GM19452 (cell line): ENCODE measurements at regions not wholly inside any gene's neighbourhood (a gene's known extent, or its start where the extent isn't known, plus 50 kb on each side); places are given as distances from the start of the nearest gene placed in this dataset.

Experiments
- ATAC-seq: cut with Tn5 transposase; IDR thresholded peaks from one replicate; pipeline ENCODE4 v1.9.1; 2021; ENCODE audit not compliant: unreplicated experiment

DNA sequence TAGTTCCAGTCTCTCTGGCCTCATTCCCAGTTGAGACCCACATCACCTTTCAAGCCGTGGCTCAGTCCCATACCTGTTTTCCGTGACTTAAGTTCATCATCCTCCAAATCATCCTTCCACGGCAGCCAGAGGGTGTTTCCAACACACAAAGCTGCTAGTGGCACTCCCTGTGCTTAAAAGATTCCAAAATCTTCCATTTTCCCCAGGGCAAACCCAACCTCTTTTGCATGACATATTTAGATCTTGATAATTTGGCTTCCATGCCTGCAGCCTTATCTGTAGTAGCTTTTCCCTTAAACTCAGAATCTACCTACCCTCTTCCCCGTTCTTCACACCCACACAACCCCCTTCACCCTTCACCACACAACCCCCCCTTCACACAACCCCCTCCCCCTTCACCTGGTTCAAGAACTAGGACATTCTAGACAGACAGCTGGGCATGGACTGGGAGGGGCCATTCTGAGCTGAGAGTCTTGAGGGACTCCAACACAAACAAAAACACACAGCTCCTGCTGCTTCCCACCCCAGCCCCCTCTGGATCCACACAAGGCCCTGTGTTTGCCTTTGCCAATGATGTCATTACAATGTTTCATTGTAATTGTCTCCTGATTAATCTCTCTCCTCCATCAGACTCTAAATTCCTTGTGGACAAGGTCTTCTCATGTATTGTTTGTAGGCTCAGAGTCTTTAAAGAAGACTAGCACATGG, 268.2 kb downstream of the SH3GL2 start:
- ATAC-seq: no peak

DNA sequence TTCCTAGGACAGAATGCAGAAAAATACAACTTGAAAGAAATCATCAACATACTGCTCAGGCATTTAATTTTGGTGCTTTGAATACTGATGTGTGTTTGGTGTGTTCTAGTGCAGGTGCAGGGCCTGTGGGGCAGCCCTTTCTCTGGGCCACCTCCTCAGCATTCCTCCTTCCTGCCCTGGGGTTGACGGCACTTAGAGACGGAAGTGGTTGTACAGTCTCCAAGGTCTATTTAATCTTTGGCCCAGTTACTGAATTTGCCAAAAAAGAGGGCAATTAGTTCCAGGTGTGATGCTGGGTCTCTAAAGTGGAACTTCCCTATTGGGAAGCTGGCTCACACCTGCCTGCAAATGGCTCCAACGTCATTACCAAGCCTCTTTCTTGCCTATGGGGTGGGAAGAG, 269.0 kb downstream of the SH3GL2 start:
- ATAC-seq: no peak

DNA sequence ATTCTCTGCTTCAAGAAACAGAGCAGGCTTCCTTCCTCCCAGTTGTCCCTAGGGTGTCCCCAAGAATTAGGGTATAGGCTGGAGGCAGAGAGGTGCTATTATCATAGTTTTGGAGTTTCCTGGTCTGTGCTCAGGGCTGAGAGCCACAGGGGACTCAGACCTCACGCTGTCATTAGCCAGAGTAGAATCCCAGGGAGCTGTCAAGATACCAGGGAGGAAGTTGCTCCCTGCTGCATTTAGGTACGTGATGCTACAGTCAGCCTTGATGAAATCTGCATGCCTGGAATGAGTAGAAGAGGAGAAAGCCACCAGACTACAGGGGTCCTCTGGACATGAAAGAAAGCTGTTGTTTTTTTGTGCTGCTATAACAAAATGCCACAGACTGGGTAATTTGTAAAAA, 273.2 kb downstream of the SH3GL2 start:
- no peak for ATAC-seq

DNA sequence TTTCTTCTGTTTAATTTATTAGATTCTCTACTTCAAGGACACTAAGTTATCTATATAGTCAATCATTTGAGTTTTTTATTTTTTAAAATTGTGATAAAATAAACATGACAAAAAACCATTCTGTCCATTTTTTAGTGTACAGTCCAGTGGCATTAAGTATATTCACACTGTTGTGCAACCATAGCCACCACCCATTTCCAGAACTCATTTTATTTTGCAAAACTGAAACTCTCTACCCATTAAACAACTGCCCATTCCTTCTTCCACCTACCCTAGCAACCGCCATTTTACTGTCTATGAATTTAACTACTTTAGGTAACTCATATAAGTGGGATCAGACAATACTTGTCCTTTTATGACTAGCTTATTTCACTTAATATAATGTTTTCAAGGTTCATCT, 275.6 kb downstream of the SH3GL2 start:
- no peak for ATAC-seq

DNA sequence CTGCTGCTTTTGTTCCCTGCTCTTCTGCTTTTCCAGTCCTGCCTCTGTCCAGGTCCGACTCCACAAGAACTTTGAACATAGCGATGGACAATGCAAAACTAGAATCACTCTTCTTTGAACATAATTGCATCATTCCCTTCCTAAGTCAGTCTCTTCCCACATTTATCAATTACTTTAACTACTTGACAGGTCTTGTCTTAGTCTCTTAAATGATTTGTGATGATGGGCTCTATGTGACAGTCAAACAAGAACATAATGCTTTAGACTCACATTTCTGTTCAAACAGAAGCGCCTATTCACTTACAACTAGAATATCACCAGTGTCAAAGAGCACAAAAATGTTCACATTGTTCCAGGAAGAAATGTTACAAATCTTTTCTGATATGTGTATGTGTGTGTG, 278.1 kb downstream of the SH3GL2 start:
- ATAC-seq: no peak

DNA sequence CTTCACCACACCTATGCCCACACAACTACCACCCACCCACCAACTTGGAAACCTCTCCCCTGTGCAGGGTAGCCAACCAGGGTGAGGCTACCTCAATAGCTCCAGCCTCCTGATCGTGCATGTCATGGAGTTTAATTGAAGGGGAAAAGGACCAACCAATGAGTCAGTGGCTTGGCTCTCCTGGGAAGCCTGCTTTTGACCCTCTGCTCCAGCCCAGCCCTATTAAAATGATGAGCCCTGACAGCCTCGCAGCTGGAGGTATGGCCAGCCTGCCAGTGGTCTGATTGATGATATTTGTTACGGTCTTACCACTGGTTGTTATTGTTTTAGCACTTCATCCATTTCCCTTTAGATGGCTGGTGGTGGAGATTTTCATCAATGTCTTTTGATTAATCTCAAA, 280.4 kb downstream of the SH3GL2 start:
- no peak for ATAC-seq

DNA sequence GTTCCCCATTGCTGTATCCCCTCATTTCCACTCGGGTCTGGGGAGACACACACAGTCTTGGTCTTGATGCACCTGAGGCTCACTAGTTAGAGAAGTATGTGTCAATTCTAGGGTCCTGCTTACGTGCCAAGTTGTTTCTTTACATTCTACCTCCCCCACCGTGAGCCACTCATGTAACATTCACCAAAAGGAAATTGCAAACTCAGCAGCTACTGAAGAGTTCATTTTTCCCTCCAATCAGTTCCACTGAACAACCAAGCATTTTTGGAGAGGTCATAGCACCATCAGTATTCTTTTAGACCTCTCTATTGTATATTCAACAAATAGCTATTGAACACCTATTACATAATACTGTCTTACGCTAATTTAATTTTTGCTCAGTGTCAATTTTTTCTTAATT, 281.1 kb downstream of the SH3GL2 start:
- ATAC-seq: no peak

DNA sequence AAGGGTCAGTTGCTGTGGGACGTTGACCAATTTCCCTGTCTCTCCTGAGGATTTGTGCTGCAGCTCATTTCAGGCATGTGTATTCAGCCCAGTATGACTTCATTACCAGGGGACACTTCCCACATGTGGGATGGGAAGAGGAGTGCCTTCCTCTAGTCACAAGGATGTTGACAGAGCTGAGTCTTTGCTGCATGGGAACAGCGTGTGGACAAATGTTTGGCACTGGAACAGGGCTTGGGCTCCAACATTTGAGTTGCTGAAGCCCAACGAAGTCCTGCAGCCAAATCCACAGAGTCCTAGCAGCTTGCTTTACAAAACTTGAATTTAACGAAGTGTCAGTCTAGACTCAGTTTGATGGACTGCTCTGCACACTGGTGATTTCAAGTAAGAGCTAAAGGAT, 283.2 kb downstream of the SH3GL2 start:
- no peak for ATAC-seq

DNA sequence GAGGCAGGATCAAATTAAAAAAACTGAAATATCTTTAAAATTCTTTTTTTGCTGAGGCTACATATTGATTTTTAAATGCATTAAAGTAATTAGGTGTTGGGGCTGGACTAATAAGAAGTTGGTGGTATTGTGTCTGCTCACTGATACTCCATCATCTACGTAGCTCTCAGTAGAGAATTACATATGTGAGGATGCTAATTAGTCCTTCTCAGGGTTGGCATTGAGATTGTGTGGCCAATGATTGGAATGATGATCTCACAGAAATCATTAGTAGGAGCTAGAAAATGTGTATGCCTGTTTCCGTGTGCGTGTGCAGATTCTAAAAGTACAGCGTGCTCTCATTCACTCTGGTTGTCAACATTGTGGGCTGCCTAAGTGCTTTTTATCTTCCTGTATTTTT, 283.8 kb downstream of the SH3GL2 start:
- no peak for ATAC-seq

DNA sequence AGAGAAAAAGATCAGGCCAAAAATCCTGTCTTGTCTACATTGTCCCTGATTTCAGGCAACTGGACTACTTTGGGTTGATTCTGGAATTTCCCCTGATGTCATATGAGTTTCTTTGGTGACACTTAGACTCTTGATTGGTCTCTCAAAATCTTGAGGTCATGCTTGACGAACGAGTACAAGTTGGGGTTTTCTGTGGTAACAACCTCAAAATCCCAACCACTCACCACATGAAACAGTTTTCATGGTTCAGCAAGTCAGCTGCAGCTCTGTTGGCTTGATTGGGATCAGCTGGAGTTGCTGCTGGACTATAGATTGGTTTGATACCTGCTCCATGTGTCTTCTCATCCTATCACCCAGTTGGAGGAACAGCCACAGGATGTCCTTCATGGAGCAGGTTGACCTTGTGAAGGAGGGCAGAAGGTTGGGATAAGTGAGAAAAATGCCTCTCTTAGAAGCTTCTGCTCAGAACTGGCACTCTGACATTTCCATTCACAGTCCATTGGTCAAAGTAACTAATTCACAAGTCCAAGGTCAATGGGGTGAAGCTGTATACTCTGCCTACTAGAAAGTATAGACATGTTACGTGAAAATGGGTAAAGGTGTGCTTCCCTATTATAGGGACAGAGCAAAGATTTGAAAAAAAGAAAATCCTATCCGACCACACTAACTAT, 284.5 kb downstream of the SH3GL2 start:
- peak; percentile 93 for ATAC-seq

DNA sequence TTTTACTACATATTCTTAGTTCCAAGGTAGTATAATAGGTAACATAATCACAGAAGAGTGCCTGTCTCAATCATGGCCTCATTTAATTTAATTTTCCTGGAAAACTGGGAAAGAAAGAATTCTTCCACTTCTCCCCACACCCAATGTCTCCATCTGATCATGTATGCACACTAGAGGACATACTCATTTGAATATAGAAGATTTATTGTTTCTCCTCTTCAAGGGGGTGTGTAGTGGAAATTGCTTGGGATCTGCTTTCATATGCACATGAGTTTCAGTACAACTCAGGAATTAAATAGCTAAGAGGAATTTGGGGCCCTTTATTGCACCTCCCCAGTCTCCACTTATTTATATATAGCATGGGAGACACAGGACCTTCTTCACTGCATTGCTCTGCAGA, 285.1 kb downstream of the SH3GL2 start:
- no peak for ATAC-seq

DNA sequence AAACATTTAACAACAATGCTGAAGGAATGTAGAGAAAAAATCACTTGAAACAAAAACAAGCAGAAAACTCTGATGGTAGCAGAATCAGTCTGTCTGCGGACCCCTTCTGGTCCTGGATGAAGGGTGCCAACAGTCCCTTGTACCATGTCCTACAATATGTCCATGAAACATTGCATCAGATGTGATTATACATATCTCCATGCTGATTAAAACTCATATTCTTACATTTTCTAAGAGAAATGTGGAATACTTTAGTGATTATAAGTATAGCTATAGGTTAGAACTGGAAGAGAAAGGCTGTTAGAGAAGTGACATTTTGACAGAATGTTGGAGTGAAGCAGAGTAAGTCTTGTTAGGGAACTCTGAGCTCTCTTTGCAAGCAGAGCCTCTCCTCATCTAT, 286.1 kb downstream of the SH3GL2 start:
- ATAC-seq: no peak

DNA sequence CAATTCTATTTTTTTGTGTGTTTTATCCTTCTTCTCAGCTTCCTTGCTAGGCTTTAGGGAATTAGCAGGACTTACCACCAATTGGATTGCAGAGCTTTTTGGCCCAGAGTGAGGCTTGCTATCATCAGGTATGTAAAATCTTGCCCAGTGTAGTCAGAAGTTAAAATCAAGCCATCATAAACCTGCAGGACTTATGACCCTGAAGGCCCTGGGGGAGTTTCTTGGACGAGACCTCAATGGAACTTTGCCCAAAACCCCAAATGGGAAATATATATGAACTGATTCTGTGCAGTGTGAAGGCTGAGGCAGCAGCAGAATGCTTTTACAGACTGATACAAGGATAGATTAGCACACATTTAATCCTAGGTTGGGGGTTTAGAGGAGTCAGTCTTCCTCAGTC, 287.0 kb downstream of the SH3GL2 start:
- ATAC-seq: no peak

DNA sequence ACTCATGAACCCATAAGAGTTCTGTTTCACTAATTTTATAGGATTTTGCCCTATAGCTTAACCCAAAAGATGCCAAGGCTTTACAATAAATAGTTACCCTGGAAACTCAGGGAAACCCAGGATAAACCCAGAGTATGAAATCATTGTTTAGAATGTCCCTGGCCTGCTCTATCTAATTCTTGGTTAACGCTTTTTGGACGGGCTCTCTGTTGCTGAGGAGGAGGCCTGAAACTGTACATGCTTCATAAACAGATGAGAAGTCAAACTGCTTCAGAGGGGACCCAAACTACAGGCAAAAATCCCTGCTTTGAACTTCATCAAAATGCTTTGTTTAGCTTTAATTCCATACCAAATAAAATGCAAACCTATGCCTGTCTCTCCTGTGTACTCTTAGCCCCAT, 291.9 kb downstream of the SH3GL2 start:
- no peak for ATAC-seq

DNA sequence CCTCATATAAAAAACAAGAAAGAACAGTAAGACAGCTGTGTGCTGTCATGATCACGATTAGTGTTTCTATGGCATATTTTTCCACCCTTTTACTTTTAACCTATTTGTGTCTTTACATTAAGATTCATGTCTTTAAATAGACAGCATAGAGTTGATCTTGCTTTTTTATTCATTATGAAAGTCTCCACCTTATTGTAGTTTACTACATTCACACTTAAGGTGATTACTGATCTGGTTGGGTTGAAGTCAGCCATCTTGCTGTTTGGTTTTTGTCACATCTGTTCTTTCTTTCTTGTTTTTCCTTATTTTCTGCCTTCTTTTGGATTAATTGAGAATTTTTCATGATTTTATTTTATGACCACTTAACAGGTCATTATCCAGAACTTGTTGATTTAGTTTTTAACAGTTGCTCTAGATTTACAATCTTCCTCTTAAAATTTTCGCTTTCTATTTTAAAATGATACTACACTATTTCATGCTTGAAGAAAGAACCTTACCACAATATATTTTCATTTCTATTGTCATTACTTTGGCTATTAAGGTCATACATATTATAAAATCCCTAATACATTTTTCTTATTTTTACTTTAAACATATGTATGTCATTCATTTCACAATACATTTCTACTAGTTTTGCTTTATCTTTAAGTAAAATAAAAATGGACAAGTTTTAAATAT, 292.5 kb downstream of the SH3GL2 start:
- ATAC-seq: no peak

DNA sequence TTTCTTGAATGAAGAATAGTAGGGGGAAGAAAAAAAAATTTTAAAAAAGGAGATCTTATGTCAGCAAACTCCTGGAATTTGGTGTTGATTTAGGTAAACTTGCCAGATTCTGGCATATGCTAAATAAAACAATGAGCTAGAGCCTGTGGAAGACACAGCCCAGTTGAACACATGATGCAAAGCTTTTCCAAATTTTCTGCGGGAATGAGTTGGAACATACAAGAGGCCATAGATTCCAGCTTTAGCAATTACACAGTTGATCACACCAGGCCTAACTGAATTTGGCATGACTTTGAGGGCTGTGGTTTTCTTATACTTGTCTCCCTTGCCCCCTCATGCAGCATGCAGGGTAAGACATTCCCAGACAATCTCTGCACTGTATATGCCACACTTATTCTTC, 297.0 kb downstream of the SH3GL2 start:
- ATAC-seq: no peak

DNA sequence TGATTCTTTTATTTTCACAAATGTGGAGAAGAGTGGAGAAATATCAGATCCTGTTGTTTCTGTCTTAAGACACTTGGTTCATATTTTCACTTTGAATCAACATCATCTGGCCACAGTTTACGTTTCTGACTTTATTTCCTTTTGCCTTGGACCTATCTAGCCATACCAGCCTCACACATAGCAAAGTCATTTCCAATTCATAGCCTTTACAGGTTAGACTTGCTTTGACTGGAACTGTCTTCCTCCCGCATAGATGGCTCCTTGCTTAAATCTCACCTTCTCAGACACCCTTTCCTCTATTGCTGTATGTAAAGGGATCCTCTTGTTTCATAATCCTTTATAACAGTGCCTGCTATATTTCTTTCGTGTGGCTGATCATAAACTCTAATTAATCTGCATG, 297.8 kb downstream of the SH3GL2 start:
- ATAC-seq: no peak

DNA sequence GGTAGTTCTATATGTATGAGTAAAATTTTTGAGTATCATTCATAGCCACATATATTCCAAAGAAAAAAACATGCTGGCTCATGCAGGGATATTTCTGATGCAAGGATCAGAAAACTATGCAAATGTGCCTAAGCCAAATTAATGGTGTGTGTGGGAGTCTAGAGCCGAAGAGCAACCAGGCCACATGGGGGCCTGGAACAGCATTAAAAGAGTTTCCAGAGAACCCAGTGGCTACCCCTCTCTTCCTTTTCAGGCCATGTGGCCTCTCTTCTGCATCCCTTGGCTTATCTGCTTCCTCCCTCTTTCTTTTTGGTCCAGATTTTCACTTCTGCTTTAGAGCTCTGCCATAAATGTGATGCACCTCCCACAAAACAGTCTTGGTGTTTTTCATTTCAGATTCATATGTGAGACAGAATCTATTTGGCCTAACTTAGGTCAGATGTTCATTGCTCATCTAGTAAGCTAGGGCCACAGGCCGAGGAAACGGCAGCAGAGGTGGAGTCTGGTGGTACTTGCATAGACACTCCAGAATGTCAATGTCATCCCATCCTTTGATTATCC, 300.0 kb downstream of the SH3GL2 start:
- ATAC-seq: no peak

DNA sequence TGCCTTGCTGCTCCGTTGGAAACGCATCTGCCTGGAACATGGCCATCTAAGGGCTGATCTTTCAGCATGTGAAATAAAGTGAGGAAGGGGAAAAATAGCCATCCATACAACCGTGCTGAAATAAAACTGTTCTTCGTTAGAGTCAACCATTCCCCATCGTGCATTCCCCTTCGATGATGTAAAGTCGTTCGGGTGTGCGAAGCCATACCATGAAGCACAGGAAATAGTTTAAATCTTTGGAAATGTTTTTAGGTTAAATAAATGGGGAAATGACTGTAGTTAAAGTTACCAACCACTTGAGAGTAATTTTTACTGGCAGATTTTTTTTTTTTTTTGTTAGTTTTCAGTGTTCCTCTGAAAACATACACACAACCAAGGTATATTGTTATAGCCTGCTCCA, 302.5 kb downstream of the SH3GL2 start:
- ATAC-seq: no peak

DNA sequence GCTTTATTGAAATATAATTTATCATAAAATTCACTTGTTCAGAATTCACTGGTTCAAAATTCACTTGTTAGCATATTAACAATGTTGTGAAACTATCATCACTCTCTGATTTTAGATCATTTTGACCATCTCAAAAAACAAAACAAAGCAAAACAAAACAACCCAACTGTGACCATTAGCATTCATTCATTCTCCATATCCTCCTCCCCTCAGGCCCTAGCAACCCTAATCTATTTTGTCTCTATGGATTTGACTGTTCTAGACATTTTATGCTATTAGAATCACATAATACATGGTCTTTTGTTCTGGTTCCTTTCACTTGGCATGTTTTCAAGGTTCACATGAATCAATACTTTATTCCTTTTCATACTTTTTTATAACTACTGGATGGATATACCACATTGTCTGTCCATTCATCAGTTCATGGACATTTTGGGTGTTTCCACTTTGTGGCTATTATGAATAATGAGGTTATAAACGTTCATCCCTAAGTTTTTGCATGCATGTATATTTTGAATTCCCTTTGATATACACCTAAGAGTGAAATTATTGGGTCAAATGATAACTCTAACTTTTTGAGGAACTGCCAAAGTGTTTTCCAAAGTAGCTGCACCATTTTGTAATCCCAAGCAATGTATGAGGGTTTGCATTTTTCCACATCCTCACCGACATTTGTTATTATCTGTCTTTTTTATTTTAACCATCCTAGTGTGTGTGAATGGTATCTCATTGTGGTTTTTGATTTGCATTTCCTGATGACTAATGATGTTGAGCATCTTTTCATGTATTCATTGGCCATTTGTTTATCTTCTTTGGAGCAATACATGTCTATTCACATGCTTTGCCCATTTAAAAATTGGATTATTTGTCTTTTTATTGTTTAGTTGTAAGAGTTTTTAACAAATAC, 304.1 kb downstream of the SH3GL2 start:
- ATAC-seq: no peak

DNA sequence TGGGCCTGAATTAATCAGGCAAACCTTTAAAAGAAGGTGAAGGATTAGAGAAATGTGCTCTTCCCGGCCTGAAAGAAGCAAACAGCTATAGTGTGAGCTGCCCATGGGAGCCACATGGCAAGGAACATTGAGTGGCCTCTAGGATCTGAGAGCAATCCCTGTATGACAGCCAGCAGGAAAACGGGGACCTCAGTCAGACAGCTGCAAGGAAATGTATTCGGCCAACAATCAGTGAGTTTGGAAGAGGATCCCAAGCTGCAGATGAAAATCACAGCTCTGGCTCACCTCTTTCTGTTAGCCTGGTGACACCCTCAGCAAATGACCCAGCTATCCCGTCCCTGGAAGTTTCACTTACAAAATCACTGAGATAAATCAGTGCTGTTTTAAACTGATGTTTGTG, 309.2 kb downstream of the SH3GL2 start:
- no peak for ATAC-seq
